HT1080 (cell line): ENCODE measurements at regions not wholly inside any gene's neighbourhood (a gene's known extent, or its start where the extent isn't known, plus 50 kb on each side); places are given as distances from the start of the nearest gene placed in this dataset.
"Not testable (repeated sequence)": the region's sequence is repeated elsewhere in the genome, so short reads cannot be mapped to it uniquely, and the experiment has no call there.

Experiments used
- DNase-seq: peaks from one replicate; pipeline ENCODE4 v3.0.0-alpha.2; 2015; ENCODE audit warnings: low read depth

GRCh38 chr2:64794426-64794995 is 140.8 kb upstream of the SERTAD2 start:
- no peak for DNase-seq

- no peak for DNase-seq
Measured at GRCh38 chr2:64795024-64795592, 141.4 kb upstream of the SERTAD2 start.

- no peak for DNase-seq
Measured at GRCh38 chr2:64796926-64797325, 143.2 kb upstream of the SERTAD2 start.

GRCh38 chr2:64797881-64798575 is 144.3 kb upstream of the SERTAD2 start:
- peak; percentile 86 for DNase-seq

GRCh38 chr2:64799592-64800252 is 146.0 kb upstream of the SERTAD2 start:
- peak; percentile 68 for DNase-seq

- no peak for DNase-seq
Measured at GRCh38 chr2:64803776-64804175, 150.1 kb upstream of the SERTAD2 start.

- no peak for DNase-seq
Measured at GRCh38 chr2:64804651-64805050, 150.9 kb upstream of the SERTAD2 start.

GRCh38 chr2:64807417-64807816 is 153.7 kb upstream of the SERTAD2 start:
- DNase-seq, result peak; percentile 98

- DNase-seq, result no peak
Measured at GRCh38 chr2:64808092-64808491, 154.4 kb upstream of the SERTAD2 start.

GRCh38 chr2:64808754-64809153 is 155.0 kb upstream of the SERTAD2 start:
- DNase-seq, result no peak

- no peak for DNase-seq
Measured at GRCh38 chr2:64809216-64809615, 155.5 kb upstream of the SERTAD2 start.

GRCh38 chr2:64812285-64812684 is 158.6 kb upstream of the SERTAD2 start:
- no peak for DNase-seq

GRCh38 chr2:64814007-64814406 is 160.3 kb upstream of the SERTAD2 start:
- DNase-seq, result no peak

GRCh38 chr2:64816526-64816925 is 162.8 kb upstream of the SERTAD2 start:
- not testable (repeated sequence) for DNase-seq

GRCh38 chr2:64817453-64817852 is 163.7 kb upstream of the SERTAD2 start:
- DNase-seq, result no peak

- DNase-seq, result no peak
Measured at GRCh38 chr2:64818664-64819060, 164.9 kb upstream of the SERTAD2 start.

- DNase-seq, result no peak
Measured at GRCh38 chr2:64819361-64819760, 165.6 kb upstream of the SERTAD2 start.

- DNase-seq, result no peak
Measured at GRCh38 chr2:64819774-64820688, 166.3 kb upstream of the SERTAD2 start.

GRCh38 chr2:64820901-64821300 is 167.2 kb upstream of the SERTAD2 start:
- no peak for DNase-seq

- no peak for DNase-seq
Measured at GRCh38 chr2:64823794-64824193, 165.4 kb upstream of the SLC1A4 start.

GRCh38 chr2:64825831-64826491 is 163.2 kb upstream of the SLC1A4 start:
- DNase-seq, result no peak
